HG02763 (cell line): ENCODE measurements at regions not wholly inside any gene's neighbourhood (a gene's known extent, or its start where the extent isn't known, plus 50 kb on each side); places are given as distances from the start of the nearest gene placed in this dataset.
A peak's percentile ranks its signal among the peaks of the same experiment; 100 is the strongest.

ENCODE experiments used
- ATAC-seq: cut with Tn5 transposase; IDR thresholded peaks from one replicate; pipeline ENCODE4 v1.9.1; 2021; ENCODE audit warnings: mild to moderate bottlenecking, moderate library complexity; ENCODE audit not compliant: unreplicated experiment

DNA sequence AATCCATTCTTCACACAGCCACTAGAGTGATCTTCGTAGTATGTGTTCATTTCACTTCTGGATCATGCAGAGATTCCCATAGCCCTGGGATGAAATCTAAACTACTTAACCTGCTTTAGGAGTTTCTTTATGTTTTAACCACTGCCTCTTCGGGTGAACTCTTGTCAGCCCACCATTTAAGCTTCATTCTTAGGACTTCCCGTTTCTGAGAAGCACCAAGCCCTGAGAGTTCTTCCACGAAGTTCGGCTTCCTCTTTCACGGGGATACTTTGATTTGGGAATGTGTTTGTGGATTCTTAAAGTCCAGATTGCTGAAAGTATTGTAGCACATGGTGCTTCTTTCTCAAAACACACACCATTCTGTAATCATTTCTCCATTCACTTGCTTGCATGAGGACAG, 205.0 kb downstream of the UBE2E3 start:
- ATAC-seq = no peak

DNA sequence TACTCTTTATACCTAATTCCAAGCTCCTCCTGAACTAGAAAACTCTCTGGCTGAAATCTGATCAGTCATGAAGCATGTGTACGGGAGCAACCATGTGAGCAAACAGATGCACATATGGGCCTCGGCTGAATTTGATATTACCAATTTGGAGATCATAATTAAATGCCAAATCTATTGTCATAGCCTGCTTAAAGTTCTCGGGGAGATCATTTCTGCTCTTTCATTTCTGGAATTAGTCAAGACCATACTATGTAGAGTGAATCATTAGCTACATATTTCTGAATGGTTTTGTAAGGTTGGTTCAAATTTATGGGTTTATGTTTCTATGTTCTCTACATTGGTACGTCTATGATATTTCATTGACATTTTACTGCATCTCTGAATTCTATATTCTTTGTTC, 205.5 kb downstream of the UBE2E3 start:
- no peak for ATAC-seq

DNA sequence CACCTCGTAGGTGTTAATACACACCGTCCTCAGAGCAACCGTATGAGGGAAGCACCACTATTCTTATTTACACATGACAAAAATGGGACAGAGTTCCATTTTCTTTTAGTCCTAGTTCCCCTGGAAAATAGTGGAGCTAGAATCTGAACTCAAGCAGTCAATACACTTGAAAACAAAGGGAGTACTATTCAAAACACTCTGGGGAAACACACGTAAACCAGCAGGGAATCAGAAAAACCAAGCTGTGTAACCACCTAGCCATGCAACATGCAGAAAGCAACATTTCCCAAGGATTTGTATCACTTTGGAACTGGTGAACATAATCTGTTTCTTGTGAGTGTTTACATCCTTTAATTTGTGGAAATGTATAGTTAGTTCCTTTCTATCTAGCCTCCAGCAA, 208.2 kb downstream of the UBE2E3 start:
- ATAC-seq = no peak

DNA sequence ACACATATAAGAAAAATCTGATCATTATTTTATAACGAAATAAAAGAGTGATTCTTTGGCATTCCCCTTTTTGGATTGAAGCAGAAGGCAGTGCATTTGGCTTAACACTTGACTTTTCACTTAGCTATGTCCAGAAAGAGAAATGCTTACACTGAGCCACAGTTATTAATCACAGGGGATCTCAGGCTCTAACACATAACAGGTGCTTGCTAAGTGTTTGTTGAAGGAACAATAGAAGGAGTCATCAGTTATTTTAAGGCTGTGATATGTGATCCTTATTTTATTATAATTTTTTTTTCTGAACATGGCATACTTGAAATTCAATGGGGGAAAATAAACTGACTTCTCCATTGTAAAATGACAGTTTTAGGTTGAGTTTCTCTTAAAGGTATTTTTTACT, 209.5 kb downstream of the UBE2E3 start:
- no peak for ATAC-seq

- ATAC-seq = no peak
Measured at GRCh38 chr2:181190711-181191110, 210.3 kb downstream of the UBE2E3 start.

DNA sequence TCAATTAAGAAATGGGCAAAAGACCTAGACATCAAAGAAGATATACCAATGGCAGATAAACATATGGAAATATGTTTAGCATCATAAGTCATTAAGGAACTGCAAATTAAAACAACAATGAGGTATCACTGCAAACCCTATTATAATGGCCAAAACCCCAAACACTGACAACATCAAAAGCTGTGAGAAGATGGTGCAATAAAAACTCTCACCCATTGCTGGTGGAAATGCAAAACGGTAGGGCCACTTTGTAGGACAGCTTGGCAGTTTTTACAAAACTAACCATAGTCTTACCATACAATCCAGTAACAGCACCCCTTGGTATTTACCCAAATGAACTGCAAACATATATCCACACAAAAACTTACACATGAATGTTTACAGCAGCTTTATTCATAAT, 213.1 kb downstream of the UBE2E3 start:
- no peak for ATAC-seq

DNA sequence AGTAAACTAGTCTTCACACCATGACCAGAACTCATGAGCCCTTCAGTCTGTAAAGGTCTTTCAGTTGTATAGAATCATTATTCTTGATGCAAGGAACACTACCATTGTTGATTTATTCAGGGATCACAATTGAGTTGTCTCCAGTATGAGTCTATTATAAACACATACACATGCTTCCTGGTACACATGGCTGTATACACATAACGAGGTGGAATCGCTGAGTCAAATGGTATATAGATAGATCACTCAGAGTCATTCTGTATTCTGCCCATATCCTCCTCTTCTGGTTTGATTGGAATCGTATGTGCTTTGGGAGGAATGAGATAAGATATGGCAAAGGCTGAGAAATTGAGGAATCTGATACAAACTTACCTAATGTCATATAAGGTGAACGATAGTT, 216.0 kb downstream of the UBE2E3 start:
- ATAC-seq = no peak

DNA sequence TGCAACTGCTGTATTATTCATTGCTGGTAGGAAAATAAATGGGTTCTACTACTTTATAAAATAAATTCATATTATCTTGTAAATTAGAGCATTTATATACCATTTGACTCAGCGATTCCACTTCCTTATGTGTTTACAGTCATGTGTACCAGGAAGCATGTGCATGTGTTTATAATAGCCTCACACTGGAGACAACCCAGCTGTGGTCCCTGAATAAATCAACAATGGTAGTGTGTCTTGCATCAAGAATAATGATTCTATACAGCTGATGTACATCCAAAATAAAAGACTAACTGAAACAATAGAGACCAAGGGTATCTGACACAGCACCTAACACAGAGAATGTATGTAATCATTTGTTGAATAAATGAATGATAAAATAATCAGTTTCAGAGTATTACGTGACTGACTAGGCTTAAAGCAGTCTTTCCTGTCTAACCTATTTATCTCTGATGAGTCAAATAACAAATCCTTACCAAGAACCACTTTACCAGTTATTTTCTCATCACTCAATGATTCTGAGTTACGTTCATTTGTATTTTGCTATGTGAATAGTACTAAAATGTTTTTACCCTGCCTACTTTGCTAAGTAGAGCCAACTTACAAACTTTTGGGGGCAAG, 216.8 kb downstream of the UBE2E3 start:
- ATAC-seq = no peak

DNA sequence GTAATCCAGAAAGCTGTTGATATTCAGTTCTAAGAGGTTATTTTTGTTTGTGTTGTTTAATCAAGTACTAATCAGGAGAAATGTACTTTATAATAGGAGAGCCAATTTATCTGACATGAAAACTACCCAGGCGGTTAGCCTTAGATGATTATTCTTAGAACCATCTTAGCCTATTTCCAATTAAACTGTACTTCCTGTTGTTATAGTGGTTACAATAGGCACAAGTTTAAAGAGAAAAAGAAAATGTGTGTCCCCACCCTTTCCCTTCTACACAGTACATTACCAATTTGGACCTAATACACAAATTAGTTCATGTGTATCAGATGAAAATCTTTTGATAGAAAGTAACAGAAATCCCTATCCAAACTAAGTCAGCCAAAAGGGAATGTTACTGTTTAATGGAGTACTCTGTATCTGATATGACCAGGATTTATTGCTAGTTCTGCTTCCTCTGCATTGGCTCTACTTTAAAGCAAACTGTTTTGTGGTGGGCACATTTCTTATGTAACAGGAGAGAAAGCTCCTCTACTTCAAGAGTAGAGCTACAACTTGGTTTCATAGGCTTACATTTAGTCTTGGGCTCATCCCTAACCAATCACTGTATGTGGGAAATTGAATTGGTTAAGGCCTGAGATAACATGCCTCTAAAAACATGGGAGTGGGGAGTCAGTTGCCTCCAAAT, 217.9 kb downstream of the UBE2E3 start:
- ATAC-seq = no peak

DNA sequence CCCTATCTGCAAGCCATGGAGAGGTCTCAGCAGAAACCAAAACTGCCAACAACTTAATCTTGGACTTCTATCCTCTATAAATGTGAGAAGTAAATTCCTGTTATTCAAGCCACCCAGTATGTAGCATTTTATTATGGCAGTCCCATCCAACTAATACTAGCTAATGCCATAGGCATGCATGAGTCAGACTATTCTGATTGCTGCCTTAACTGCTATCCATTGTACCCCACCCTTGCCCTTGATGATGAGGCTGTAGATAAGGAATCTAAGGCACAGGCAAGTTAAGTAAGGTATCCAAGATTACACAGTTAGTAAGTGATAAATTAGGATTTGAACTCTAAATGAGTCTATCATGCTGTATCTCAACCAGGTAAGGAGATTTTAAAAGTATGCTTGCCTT, 223.0 kb downstream of the UBE2E3 start:
- ATAC-seq = no peak

DNA sequence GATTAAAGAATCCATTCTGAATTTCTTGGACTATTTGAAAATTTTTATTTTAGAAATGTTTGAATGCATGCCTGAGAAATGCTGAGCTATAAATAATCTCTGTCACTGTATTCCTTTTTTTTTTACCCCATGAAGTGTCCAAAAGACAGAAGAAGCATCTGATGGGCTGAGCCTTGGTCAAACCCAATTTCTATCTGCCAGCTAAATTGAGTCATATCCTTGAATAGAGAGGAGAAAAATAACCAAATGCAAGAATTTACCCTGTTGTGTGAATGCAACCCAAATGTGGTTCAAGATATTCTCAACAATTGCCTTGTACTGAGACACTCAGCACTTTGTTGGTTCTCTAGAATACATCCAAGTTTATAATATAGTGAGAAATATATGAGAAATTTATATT, 223.5 kb downstream of the UBE2E3 start:
- no peak for ATAC-seq

GRCh38 chr2:181218401-181218821, 238.0 kb downstream of the UBE2E3 start:
- ATAC-seq = no peak

- ATAC-seq = no peak
Measured at GRCh38 chr2:181223234-181223633, 234.0 kb upstream of the ITGA4 start.

DNA sequence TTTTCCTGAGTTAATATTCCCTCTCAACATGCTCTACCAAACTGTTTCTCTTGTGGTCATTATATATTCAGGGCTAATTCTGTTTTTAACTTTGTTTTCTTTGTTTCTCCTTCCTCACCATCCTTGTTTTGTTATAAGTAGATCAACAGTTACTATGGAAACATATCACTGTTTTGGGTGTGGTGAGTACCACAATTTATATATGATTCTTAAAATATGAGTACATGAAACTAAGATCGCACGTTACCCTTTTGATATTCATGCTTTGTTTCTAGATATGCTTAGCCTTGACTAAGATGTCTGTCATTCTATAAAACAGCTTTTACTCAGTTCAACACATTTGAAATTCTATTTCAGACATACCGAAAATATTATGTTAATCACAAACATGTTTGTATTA, 232.3 kb upstream of the ITGA4 start:
- ATAC-seq = no peak

- ATAC-seq = no peak
Measured at GRCh38 chr2:181228661-181229060, 228.5 kb upstream of the ITGA4 start.

DNA sequence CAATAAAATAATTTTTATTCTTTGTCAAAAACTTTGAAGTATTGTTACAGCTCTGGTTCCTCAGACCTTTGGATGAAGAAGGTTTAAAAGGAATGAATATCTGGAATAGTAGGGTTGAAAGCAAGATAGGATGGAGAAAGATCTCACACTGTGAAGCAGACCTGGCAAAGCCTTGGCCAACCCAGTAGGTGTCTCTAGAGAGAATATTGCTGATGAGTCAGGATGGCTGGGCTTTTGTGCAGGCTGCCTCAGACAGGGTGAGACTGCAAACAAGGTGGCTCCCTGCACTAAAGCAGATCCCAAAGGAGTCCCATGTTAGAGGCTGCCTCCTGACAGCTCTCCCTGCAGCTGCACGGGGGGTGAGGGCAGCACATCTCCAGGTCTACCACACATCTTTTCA, 226.0 kb upstream of the ITGA4 start:
- no peak for ATAC-seq

- ATAC-seq = no peak
Measured at GRCh38 chr2:181231886-181232621, 225.1 kb upstream of the ITGA4 start.

DNA sequence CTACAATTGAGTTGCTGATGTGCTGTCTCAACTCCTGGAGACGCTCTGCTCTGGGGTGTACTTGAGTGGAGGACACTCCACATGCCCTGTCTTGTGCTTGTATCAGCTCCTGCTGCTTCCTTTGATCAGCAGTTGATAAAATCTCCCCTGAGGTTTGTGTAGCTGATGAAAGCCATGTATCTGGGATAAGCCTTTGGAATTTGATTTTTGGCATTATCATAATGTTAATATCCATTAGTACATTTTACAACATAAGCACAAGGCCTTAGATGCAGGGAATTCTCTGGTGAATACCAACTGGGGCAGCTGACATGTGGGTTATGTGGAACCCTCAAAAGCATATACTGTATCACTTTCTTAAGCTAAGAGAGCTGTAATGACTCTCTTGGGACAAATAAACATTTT, 222.7 kb upstream of the ITGA4 start:
- ATAC-seq = no peak

- no peak for ATAC-seq
Measured at GRCh38 chr2:181235011-181235410, 222.2 kb upstream of the ITGA4 start.

- ATAC-seq = peak; percentile 91
Measured at GRCh38 chr2:181235683-181236459, 221.3 kb upstream of the ITGA4 start.

DNA sequence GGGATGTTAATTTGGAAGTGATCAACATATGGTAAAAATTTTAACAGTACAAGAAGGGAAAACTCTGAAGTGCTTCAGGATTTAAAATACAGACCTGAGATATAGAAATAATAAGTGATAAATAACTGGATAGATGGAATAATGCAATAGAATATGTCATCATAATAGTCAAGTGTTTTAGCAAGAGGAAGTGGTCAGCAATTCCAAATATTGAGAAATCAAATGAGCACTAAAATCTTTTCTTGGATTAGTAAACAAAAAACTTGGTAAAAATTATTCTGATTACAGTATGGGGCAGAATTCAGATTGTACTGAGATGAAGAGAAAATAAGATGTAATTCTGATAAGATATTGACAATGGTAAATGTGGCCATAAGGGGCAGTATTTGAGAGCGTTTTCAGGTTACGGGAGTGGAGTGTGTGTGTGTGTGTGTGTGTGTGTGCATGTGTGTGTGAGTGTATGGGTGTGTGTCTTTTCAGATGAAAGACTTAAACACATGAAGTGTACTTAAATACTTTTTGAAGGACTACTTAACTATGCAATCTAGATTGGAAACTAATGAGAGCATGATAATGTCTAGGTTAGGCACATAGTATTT, 217.9 kb upstream of the ITGA4 start:
- no peak for ATAC-seq
